Non-pigmented ciliary epithelial cell (primary cell): ENCODE measurements at regions not wholly inside any gene's neighbourhood (a gene's known extent, or its start where the extent isn't known, plus 50 kb on each side); places are given as distances from the start of the nearest gene placed in this dataset.
"Not testable (repeated sequence)": the region's sequence is repeated elsewhere in the genome, so short reads cannot be mapped to it uniquely, and the experiment has no call there.

Experiments
- DNase-seq: peaks from one replicate; pipeline ENCODE4 v3.0.0-alpha.2; 2010; ENCODE audit warnings: low read depth

DNA sequence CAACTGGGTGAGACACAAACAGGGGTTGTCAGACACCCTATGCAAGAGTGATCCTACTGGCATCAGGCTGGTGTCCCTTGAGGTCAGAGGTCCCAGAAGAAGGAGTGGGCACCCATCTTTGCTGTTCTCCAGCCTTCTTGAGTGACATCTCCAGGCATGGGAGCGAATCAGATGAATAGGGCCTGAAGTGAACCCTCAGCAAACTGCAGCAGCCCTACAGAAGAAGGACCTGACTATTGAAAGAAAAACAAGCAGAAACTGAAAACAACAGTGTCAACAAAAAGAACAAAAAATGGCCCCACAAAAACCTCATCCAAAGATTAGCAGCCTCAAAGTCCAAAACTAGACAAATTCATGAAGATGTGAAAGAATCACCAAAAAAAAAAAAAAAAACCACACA is 1229.7 kb upstream of the CRIM1 start:
- DNase-seq = no peak

DNA sequence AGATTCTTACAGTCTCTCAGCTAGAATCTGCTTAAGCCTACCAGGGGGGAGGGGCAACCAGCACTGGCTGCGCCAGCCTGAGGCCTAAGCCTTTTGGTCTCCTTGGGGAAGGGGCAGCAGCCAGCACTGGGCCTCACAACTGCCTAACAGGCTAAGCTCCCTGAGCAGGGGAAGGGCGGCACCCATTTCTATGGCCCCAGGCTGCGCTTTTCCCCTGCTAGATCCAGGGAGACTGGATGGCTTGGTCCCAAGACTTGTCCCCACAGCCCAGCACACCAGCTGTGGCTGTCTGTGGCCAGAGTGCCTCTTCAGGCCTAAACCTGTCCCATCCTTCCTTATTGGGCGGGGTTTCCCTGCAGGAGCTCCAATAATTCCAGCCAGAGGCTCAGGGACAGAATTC is 1230.3 kb upstream of the CRIM1 start:
- DNase-seq = no peak

DNA sequence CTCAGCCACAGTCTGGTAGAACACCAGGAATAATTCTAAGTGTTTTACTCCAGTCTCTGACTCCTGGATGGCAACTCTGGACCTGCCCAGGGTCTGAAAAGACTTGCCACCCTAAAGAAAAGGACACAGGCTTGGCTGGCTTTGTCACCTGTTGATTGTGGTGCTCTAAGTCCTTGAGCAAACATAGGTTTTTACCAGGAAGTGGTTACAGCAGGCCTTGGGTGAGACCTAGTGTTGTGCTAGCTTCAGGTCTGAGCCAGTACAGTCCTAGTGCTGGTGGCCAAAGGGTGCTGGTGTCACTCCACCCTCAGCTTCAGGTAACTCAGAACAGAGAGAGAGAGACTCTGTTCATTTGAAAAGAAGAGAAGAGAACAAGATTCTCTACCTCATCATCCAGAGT is 1239.4 kb upstream of the CRIM1 start:
- no peak for DNase-seq

DNA sequence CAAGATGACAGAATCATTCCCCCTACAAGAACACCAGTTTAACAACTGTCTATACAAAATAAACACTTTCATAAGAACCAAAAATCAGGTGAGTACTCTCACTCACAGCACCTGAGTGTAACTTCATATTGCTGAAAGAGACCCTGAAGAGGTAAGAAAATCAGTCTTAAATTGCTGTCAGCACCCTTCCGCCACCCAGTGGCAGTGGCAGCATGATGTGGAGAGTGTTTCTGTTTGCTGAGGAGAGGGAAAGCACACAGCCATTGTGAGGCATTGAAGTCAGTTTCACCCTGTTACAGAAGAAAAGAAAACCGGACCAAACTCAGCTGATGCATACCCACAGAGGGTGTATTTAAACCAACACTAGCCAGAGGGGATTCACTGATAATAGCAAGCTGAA is 1240.8 kb upstream of the CRIM1 start:
- DNase-seq = no peak

DNA sequence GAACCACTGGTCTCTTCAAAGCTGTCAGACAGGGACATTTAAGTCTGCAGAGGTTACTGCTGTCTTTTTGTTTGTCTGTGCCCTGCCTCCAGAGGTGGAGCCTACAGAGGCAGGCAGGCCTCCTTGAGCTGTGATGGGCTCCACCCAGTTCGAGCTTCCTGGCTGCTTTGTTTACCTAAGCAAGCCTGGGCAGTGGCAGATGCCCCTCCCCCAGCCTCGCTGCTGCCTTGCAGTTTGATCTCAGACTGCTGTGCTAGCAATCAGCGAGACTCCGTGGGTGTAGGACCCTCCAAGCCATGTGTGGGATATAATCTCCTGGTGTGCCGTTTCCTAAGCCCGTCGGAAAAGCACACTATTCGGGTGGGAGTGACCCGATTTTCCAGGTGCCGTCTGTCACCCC is 1243.2 kb upstream of the CRIM1 start:
- DNase-seq = not testable (repeated sequence)

DNA sequence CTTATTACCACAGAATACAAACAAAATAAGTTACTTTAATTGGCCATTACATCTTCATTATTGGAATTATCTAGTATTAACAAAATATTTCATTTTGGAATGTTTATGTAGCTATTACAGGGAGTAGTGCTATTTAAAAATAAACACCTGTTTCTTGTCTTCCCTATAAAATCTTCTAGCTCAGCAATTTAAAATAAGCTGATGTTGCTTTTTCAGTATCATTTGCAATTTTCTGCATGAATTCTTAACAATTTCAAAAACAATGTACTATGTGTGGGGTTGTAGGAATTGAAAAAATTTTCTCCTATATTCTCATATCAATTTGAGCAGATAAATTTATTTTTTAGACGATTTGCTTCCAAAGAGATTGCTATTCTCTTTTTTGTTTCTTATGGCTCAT is 1251.3 kb upstream of the CRIM1 start:
- no peak for DNase-seq

DNA sequence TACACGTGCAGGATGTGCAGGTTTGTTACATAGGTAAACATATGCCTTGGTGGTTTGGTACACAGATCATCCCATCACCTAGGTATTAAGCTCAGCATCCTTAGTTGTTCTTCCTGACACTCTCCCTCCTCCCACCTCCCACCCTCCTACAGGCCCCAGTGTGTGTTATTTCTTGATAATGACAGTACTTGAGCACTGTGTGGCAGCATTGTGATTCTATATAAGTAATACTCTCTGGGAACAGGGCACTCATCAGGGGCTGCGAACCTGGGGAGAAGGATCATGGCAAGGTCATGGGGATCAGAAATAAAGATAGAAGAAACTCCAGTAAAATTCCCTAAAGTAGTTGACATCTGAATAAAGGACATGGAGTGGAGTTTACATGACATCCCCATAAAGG is 1256.2 kb upstream of the CRIM1 start:
- DNase-seq = no peak

DNA sequence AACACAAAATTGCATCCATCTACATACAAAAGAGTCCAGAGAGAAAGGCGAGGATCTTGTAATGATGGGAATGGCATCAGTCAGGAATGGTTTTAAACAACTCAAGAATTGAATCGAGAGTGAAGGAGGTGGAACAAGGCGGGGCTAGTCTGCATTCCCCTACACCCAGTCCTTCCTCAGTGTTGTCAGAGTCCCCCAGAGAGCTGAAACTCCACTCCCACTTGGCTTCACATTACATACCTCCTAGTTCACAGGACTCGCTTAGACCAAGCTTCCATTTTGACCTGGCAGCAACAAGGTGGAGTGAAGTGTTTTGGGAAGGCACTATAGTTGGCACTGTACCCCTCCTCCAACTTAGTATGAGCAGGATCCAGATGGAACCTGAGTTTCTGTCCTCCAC is 1273.5 kb upstream of the CRIM1 start:
- no peak for DNase-seq

DNA sequence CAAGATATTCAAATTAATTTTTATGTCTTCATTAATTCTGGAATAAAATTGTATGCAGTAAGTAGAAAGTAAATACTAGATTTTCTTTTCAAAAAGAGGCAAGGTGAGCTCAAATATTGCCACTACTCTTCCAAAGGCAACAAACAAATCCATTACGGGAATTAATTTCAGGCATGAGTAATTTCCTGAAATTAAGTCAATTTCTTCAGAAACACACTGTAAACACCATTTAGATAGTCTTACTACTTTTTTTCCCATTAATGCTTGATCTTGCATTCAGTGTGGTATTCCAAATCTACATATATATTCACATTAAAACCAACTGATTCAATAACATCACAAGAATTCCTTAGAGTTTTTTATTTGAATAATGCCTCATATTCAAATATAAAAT is 1274.0 kb upstream of the CRIM1 start:
- DNase-seq = no peak

DNA sequence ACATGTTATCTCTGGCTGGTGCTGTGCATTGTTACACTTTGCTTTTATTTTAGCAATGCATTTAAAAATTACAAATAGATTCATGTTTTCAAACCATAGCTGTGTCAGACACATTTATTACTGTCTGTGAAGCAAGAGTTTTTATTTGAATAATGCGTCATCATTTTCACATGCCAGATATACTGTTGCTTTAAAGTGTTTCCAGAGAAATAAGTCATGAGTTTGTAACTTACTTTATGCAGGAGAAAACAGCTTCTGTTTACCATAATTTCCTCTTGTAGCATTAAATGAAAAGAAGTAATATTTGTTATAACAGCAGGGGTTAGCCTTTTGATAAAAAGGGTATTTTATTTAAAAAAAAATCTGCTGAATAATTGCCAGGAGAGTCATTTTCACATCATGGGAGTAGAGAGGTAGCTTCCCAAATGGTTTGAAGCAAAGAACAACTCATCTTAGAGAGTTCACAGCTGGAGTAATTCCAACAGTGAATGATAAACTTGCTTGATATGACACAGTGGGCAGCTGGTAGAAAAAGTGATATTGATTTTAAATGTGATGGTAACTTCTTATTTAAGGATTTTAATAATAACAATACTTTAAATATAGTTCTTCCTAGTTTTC is 1274.5 kb upstream of the CRIM1 start:
- DNase-seq = no peak

DNA sequence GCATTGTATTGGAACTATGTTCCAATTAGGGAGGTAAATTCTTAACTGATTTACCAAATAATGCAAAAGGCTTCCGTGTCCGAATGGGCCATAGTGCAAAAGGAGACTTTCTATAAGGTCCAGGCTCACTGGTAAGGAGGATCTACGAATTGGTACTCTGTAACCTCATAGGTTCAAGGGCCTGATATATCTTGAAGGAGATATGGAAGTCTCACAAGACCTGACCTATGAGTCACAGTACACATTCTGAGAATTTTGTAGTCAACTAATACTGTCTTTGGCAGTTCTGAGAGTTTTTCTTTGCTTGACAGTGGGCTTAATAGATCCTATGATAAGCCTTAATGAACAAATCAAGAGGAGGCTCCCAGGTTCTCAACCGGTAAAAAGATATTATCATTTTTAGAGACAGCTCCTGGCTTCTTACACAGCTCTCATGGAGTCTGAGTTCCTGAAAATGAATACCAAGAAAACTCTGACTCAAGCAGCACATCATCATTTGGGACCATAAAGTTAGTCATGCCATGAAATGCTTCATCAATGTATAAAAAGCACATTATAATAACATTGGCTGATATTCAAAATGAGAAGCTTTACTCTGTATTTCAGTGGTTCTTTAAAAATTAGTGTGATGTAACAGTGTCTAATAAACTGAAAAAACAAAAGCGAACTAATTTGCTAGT is 1275.2 kb upstream of the CRIM1 start:
- DNase-seq = no peak

DNA sequence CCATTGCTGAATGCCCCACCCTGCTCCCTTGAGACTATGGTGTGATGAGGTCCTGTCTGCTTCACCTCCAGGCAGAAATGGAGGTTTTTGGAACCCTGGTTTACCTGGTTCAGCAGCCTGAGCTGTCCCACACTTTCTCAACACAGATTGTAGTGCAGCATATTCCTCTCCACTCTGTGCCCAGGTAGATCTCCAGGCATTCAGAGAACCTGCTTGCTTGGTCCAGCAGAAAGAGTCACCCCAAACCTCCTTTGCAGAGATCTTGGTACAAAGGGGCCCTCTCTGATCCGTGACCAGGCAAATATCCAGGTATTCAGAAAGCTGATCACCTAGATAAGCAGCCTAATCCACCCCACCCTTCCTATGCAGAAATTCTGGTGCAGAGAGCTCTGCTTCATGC is 1288.2 kb upstream of the CRIM1 start:
- no peak for DNase-seq

DNA sequence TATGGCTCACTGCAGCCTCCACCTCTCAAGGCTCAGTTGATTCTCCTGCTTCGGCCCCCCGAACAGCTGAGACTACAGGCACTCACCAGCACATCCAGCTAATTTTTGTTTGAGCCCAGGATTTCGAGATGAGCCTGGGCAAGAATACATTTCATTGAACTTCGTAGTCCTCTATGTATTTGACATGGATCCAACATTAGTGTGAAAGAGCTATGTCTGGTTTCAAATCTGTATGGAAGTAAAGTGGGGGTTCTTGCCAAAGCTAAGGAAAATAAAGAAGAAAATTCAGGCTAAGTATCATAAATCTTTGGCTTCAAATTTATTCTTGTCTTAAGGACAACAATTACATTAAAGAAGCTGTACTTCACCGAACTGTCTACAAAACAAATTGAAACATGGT is 1291.7 kb upstream of the CRIM1 start:
- no peak for DNase-seq

DNA sequence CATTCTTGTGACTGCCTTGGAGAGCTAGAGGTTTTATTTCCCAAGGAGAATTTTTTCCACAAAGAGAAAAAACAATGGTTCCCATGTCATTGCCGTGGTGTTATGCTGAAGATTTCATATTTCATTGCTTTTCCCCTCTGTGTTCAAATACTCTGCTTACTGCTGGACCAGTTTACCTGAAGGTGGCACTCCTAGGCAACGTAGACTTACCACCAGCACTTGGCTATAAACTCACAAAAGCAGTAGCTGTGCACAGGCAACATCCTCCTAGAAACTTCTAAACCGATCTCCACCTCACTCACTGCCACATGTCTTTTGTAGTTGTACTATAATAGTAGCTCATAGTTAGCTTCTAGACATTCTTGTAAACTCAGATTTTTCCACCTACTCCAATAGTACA is 1319.7 kb upstream of the CRIM1 start:
- DNase-seq = no peak

DNA sequence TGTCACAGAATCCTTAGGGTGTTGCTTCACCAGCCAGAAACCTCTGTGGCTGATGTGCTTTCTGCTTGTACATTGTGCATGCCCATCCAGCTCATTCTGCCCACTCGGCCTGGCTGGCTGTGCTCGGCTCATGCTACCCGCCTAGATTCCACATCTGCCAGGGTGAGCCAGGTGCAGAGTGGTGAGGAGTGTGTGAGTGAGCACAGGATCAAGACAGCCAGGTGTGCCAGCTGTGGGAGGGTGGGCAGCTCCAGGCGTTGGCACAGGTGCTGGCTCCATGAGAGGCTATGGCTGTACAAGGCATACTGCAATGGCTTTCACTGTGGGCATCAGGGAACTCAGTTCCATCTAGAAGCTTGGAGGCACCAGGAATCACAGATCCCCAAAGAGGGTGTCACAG is 1321.8 kb upstream of the CRIM1 start:
- no peak for DNase-seq

DNA sequence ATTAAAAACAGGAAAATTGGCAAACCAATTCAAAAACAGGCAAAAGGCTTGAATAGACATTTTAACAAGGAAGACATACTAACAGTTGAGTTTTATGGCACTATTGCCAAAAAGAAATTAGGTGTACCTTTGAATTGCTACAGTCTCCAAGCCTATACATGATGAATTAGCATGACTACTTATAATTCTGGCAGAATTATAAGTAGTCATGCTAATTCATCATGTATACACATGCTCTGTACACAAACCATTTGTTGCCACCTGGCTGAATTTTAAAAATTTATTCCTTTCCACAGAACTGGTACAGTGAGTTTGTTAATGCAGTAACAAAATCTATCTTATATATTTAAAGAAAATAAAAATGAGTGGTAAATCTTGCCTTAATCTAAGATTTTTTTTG is 1332.0 kb upstream of the CRIM1 start:
- DNase-seq = no peak

DNA sequence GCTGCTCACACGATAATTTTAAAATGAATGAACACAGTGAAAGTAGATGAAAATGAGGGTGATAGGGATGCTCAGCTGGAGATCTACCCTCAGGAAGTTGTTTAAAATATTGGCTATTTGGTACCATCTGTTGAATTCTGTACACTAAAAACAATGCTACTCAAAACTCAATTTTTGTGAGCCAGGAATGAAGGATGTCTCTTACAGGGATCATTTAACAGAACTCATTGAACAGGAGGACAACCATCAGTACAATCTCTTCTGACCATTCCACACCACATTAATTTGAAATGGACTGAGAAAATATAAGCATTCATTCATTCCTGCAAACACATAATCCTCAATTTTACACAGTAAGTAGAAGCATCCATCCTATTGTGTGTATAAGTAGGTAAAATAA is 1355.1 kb upstream of the CRIM1 start:
- DNase-seq = no peak

DNA sequence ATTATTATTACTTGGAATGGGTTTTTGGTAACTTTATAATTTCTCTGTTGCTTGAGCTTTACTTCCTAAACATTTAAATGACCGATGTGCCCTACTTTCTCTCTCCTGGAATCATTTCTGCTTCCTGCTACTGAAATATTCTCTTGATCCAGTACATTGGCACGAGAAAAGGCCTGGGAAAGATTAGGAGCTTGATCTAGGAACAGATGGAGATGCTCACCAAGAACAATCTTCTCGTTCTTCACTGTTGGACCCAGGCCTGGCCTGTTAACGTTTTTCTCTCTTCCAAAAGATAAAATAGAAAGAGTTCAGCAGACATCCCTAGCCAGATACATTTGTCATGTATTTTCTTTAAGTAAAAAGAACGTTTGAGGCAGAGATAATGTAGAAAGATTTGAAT is 1356.8 kb upstream of the CRIM1 start:
- DNase-seq = no peak

DNA sequence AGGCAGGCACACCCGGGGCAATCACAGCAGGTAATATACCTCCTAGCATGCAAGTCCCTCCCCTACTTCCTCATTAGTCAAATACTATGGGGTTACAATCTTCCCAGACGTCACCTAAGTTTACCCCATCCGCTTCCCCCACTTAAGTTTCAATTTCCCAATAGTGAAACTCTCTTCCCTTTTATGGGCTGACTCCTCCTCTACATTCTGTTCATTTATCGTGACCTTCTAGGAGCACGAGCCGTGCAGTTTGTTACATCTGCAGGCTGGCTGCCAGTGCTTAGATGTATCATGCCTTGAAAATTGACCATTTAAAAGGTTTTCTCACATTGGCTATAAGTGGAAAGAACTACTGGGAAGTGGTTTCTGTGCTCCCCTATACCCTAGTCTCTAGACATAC is 1357.8 kb upstream of the CRIM1 start:
- DNase-seq = no peak

DNA sequence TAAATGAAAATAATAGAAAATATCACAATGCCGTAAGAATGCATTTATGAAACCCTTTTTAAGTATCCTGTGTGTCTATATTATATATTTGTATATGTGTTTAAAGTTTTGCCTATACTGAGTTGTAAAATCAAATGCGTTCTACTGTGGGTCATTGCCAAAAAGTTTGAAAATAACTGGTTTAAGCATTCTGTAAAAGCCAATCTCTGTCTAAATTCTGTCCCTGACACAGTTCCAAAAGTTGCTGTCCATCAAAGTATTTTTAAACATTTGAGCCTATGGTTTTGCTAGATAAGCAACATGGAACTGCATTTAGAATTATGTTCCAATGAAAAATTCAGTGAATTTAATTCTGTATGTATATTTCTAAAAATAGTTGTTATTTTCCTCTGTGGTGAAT is 1360.4 kb upstream of the CRIM1 start:
- no peak for DNase-seq

DNA sequence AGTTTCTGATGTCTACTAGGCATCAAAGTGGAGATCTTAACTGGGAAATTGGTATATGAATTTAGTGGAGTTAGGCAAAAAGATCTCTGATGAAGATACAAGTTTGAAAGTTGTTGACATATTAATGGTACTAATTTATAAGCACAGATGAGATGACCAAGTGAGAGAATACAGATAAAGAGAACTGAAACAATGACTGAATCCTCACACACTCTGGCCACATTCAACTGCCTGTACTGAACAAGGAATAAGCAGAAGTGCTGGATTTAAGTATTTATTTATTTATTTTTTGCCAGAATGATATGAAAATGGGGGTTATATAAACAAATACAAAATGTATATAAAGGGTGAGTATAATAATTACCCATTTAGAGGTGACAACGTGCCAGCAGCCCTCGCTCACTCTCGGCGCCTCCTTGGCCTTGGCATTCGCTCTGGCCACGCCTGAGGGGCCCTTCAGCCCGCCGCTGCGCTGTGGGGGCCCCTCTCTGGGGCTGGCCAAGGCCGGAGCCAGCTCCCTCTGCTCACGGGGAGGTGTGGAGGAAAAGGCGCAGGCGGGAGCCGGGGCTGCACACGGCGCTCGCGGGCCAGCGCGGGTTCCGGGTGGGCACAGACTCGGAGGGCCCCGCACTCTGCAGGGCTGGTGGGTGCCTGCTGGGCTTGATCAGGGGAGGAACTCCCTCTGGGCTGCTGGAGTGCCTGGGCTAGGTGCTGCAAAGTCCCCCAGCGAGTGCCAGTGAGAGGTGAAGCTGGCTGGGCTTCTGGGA is 1363.9 kb upstream of the CRIM1 start:
- DNase-seq = no peak

DNA sequence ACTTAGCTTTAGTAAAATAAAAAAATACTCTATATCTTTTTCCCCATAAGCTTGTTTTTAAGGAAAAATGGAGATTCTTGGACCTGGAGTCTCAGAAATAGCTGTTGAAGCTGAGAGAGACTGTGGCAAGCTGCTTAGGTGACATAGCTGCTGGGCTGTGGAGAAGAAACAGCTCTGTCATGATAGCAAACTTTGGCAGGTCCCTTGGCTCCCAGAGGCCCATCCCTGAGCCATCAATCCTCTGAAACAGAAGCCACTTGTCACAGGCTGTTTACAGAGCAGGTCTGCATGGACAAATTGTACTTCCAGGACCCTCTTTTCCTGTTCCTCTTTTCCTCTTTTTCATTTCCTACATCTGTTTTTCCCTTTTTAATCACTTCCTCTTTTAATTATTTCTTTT is 1370.1 kb upstream of the CRIM1 start:
- DNase-seq = no peak

DNA sequence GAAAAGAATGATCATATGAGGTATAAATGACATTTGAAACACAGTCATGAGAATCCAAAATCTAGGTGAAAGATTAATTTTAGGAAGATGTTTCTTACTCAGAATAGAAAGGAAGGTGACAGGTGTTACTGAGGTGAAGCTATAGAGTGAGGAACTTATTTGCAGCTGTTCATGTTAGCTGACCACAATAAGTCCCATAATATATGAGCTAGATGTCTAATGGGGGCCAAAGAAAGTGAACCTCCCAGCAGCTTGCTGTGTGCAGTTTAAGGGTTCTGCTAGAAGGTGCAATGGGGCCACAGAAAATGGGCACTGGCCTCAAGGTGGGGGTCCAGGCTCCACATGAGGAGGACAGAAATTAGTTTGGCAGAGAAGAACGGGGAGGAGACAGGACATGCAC is 1374.9 kb upstream of the CRIM1 start:
- DNase-seq = no peak

DNA sequence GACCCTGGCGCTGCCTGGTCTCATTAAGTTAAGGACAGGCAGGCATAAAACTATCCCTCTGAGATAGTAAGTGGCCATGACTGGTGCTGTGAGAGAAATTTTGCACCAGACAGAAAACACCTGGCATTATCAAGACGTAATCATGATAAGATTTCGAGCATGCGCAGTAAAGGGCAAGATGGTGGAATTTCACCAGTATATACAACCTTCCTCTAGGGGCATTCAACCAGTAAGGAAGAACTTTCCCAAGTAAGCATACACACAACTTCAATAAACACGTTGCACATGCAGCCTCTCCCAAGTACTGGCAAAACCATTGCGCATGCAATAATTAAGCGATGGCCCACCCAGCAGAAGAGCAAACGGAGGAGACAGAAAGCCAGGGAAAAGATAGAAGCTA is 1376.4 kb upstream of the CRIM1 start:
- no peak for DNase-seq
